GM12878 (cell line): ENCODE measurements at regions not wholly inside any gene's neighbourhood (a gene's known extent, or its start where the extent isn't known, plus 50 kb on each side); places are given as distances from the start of the nearest gene placed in this dataset.

Source experiments
- ATAC-seq: fragments of 200-7000 bp; cut with Tn5 transposase; 3 replicates; pipeline ENCODE4 v1.9.1; 2020; ENCODE audit warnings: mild to moderate bottlenecking, moderate library complexity
- BruUV-seq: library from RNA; stranded (reverse); fragments of 400-500 nt; replicated peaks from 2 replicates; lab custom pipeline; 2021; lab: Mats Ljungman, UMichigan
- CTCF ChIA-PET: fragments of 300-600 bp; sonication (Branson Sonifier 250); formaldehyde crosslinking; extraction: SDS; loops from one replicate; lab custom pipeline; 2021; ENCODE audit warnings: inconsistent platforms; lab: Yijun Ruan, JAX
- POLR2A ChIA-PET: fragments of 350-600 bp; formaldehyde crosslinking; extraction: SDS; loops from one replicate; lab custom pipeline; 2021; ENCODE audit warnings: inconsistent platforms; lab: Charles Lee
- RAD21 ChIA-PET: fragments of 300-600 bp; sonication (Branson Sonifier 250); formaldehyde crosslinking; loops from one replicate; lab custom pipeline; 2023; ENCODE audit warnings: antibody characterized with exemption; ENCODE audit not compliant: unreplicated experiment; lab: Charles Lee
- SMC1A ChIA-PET: fragments of 300-600 bp; sonication (Branson Sonifier 250); formaldehyde crosslinking; loops from one replicate; lab custom pipeline; 2023; ENCODE audit not compliant: unreplicated experiment, uncharacterized antibody; lab: Charles Lee
- DNase-seq: peaks from one replicate; pipeline ENCODE4 v3.0.0-alpha.2; 2011; ENCODE audit warnings: low read depth, low spot score
- FAIRE-seq: peaks from 3 replicates; lab custom pipeline; 2011; peaks lifted over from hg19 to GRCh38; lab: Jason Lieb, UNC
- H2AFZ ChIP-seq: 2 replicates; pipeline ENCODE4 v1.6.0; 2011; ENCODE audit warnings: low read depth, low read length, control low read depth; ENCODE audit not compliant: control insufficient read depth
- H3K27ac ChIP-seq: 2 replicates; pipeline ENCODE4 v1.5.1; 2011; ENCODE audit warnings: control low read depth; ENCODE audit not compliant: control insufficient read depth, insufficient read depth
- H3K27me3 ChIP-seq, 2 experiments: replicated peaks in 1 of 2; 2 replicates each; pipeline versions ENCODE4 v1.6.0 to v1.6.1; 2011; ENCODE audit warnings: low read length in 1 of 2; ENCODE audit not compliant: control insufficient read depth in 2 of 2, insufficient read depth in 2 of 2
- H3K36me3 ChIP-seq, 2 experiments: 2 replicates each; pipeline ENCODE4 v1.5.1; 2011; ENCODE audit warnings: low read length in 1 of 2; ENCODE audit not compliant: control insufficient read depth in 2 of 2, insufficient read depth in 2 of 2
- H3K4me1 ChIP-seq: 2 replicates; pipeline ENCODE4 v1.6.1; 2011; ENCODE audit warnings: mild to moderate bottlenecking, low read length, moderate library complexity, mixed read lengths; ENCODE audit not compliant: control insufficient read depth, insufficient read depth
- H3K4me2 ChIP-seq: 2 replicates; pipeline ENCODE4 v1.6.0; 2011; ENCODE audit warnings: control low read depth; ENCODE audit not compliant: control insufficient read depth, insufficient read depth
- H3K4me3 ChIP-seq: fragments of 200-600 bp; sonication (generic); 2 replicates; pipeline ENCODE4 v1.5.1; 2016
- H3K79me2 ChIP-seq: 2 replicates; pipeline ENCODE4 v1.6.0; 2011; ENCODE audit warnings: low read length; ENCODE audit not compliant: control insufficient read depth, insufficient read depth
- H3K9ac ChIP-seq: 2 replicates; pipeline ENCODE4 v1.8.0; 2011; ENCODE audit warnings: low read length, control low read depth, mixed read lengths; ENCODE audit not compliant: control insufficient read depth, insufficient read depth
- H3K9me3 ChIP-seq: replicated peaks from 3 replicates; pipeline ENCODE4 v1.5.1; 2011; ENCODE audit warnings: mild to moderate bottlenecking, low read length; ENCODE audit not compliant: control insufficient read depth, insufficient read depth
- H4K20me1 ChIP-seq: 2 replicates; pipeline ENCODE4 v1.6.0; 2011; ENCODE audit not compliant: control insufficient read depth, insufficient read depth
- MYC ChIP-seq: IDR thresholded peaks from 2 replicates; pipeline ENCODE4 v1.6.1; 2011; ENCODE audit warnings: mild to moderate bottlenecking, low read length, moderate library complexity, inconsistent platforms; ENCODE audit not compliant: insufficient read depth, insufficient replicate concordance, insufficient read length, severe bottlenecking
- NFIC ChIP-seq: IDR thresholded peaks from 2 replicates; pipeline ENCODE4 v1.6.1; 2012; ENCODE audit warnings: low read depth, mild to moderate bottlenecking, inconsistent platforms, low read length, moderate library complexity
- PAX8 ChIP-seq: fragments of 450-650 bp; IDR thresholded peaks from 2 replicates; pipeline ENCODE4 v1.6.1; 2017; ENCODE audit warnings: mild to moderate bottlenecking, moderate library complexity
- RAD21 ChIP-seq: IDR thresholded peaks from 2 replicates; pipeline ENCODE4 v1.6.1; 2011; ENCODE audit warnings: mild to moderate bottlenecking, low read depth, low read length, moderate library complexity; ENCODE audit not compliant: insufficient read depth
- RELA ChIP-seq: fragments of 450-650 bp; IDR thresholded peaks from 2 replicates; pipeline ENCODE4 v1.8.0; 2014; ENCODE audit warnings: borderline replicate concordance; ENCODE audit not compliant: partially characterized antibody
- TCF3 ChIP-seq: IDR thresholded peaks from 2 replicates; pipeline ENCODE4 v1.6.1; 2012; ENCODE audit warnings: low read depth, mild to moderate bottlenecking, low read length, borderline replicate concordance; ENCODE audit not compliant: insufficient read depth
- ZBED1 ChIP-seq: IDR thresholded peaks from 2 replicates; pipeline ENCODE4 v1.6.1; 2016; ENCODE audit warnings: borderline replicate concordance
- WGBS: methylation state at CpG from one replicate; pipeline ENCODE4 v1.1.6; 2016; ENCODE audit warnings: low lambda C conversion rate; ENCODE audit not compliant: insufficient replicate concordance, insufficient coverage; ENCODE audit errors: missing lambda C conversion rate; 5-methylcytosine and 5-hydroxymethylcytosine counted together
- in situ Hi-C: fragments of 300-500 bp; cut with MboI; formaldehyde crosslinking; loops from 9 replicates; pipeline ENCODE4 v1.14.3; 2018; ENCODE audit warnings: mixed read lengths
- intact Hi-C: fragments of 100-400 bp; cut with micrococcal nuclease; formaldehyde crosslinking; loops from one replicate; pipeline ENCODE4 v1.14.2; 2022; ENCODE audit not compliant: unreplicated experiment
- TF ChIP-seq, protein P1 (sequence below): IDR thresholded peaks from 2 replicates; pipeline ENCODE4 v1.6.1; 2012; ENCODE audit warnings: low read length, inconsistent platforms

- TF ChIP-seq RELA: no peak
- no peak for TF ChIP-seq TCF3
Measured at GRCh38 chr5:39992617-39993202, 567.9 kb upstream of the DAB2 start (continued).

- FAIRE-seq (no peak), ATAC-seq (no peak), DNase-seq (no peak)
- CTCF ChIA-PET: no interaction called here
- H2AFZ ChIP-seq: no peak overlapping the region
- in situ Hi-C loops: no loop called here
- no peaks in the 10 kb centered on the region for H3K4me1 ChIP-seq
- H3K4me3 ChIP-seq: no peak overlapping the region
- SMC1A ChIA-PET: no interaction called here
- TF ChIP-seq MYC (no peak), RAD21 (no peak), NFIC (no peak), ZBED1 (no peak), TCF3 (no peak), PAX8 (no peak)
- TF ChIP-seq, protein P1, sequence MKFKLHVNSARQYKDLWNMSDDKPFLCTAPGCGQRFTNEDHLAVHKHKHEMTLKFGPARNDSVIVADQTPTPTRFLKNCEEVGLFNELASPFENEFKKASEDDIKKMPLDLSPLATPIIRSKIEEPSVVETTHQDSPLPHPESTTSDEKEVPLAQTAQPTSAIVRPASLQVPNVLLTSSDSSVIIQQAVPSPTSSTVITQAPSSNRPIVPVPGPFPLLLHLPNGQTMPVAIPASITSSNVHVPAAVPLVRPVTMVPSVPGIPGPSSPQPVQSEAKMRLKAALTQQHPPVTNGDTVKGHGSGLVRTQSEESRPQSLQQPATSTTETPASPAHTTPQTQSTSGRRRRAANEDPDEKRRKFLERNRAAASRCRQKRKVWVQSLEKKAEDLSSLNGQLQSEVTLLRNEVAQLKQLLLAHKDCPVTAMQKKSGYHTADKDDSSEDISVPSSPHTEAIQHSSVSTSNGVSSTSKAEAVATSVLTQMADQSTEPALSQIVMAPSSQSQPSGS: no peak
- H3K36me3 ChIP-seq: no peaks in the 10 kb centered on the region
- H4K20me1 ChIP-seq: no peaks in the 10 kb centered on the region
- intact Hi-C loops: no loop called here
- H3K4me2 ChIP-seq: no peak overlapping the region
- BruUV-seq: no TSS peak
- H3K79me2 ChIP-seq: no peaks in the 10 kb centered on the region
- WGBS: 2% methylated on average over 2 of the region's 2 CpGs
- no peak overlapping the region for H3K9ac ChIP-seq
- no peak overlapping the region for H3K27ac ChIP-seq
- H3K9me3 ChIP-seq: no peaks in the 10 kb centered on the region
- no peaks in the 10 kb centered on the region for H3K27me3 ChIP-seq
- POLR2A ChIA-PET: interaction anchor here (0.8 kb wide), 1 partner anchor 33 kb away, joined by 5 read pairs; no protein-coding TSS in a partner anchor
- RAD21 ChIA-PET: interaction anchor here (0.5 kb wide), 1 partner anchor 734 kb away, joined by 3 read pairs; no protein-coding TSS in a partner anchor
Measured at GRCh38 chr5:39986614-39987013, 561.8 kb upstream of the DAB2 start.
